Head of caudate nucleus (tissue), 42 donors: ENCODE measurements at regions not wholly inside any gene's neighbourhood (a gene's known extent, or its start where the extent isn't known, plus 50 kb on each side); places are given as distances from the start of the nearest gene placed in this dataset.

ENCODE experiments used
- DNase-seq, 42 donors: peaks; one replicate each; pipeline versions ENCODE4 v3.0.0 to v3.0.0-alpha.2; 2020 to 2021; ENCODE audit warnings: mixed read lengths in 7 of 42
- intact Hi-C: fragments of 100-400 bp; cut with DNase I; formaldehyde crosslinking; loops from one replicate; pipeline ENCODE4 v1.15.0; 2022

DNA sequence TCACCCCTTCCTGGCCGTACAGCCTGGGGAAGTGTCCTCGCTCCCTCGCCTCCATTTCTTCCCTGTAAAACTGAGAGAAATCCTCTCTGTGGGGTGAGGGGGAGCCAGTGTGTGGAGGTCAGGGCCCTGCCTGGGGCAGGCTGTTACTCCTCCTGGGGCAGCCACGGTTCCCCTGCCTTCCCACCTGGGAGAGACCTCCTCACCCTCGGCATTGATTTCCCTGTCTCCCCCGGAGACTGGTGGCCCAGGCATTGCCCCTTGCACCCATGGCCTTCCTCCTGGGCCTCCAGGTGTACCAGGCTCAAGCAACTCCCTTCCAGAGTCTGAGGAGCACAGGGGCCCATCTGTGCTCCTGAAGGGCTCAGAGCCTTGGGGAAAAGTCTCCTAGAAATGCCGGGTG, 75.6 kb upstream of the RNU6ATAC start:
- no peak for DNase-seq
- intact Hi-C loops = no loop called here

DNA sequence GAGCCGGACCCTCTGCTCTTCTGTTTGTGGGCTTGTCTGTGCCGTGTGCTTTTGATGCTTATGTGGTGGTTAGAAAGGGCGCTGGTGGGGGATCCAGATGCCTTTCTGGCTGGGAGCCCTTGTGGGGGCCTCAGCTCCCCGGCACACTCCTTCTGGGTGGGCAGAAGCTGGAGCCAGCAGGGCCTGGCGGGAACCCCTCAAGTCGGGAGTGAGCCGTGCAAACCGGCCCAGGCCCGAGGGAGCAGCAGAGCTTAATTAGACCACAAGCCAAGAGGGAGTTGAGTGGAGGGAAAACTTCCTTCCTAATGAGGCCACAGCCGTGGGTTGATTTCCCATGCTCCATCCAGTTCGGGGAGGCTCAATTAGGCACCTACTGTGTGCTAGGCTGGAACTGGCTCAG, 76.0 kb upstream of the RNU6ATAC start:
- DNase-seq = no peak

DNA sequence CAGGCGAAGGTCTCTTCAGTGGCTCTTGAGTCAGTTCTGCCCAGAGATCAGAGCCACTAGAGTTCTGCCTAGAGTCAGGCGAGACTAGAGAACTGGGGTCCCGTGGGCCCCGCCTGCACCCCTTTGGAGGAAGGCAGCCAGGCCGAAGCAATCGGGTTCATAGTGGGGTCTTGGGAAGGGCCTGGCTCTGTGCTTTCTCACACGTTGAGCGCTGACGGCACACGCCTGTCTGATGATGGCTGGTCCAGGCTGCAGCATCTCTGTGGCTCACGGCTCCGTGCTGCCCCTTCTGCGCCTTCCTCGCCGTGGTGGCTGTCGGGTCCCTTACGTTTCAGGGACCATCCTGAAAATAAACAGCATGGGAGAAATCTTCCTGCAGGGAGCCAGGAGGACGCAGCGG, 78.3 kb upstream of the RNU6ATAC start:
- intact Hi-C loops = no loop called here
- no peak for DNase-seq

More for the DNA sequence above, 76.0 kb upstream of the RNU6ATAC start:
- intact Hi-C loops = no loop called here

DNA sequence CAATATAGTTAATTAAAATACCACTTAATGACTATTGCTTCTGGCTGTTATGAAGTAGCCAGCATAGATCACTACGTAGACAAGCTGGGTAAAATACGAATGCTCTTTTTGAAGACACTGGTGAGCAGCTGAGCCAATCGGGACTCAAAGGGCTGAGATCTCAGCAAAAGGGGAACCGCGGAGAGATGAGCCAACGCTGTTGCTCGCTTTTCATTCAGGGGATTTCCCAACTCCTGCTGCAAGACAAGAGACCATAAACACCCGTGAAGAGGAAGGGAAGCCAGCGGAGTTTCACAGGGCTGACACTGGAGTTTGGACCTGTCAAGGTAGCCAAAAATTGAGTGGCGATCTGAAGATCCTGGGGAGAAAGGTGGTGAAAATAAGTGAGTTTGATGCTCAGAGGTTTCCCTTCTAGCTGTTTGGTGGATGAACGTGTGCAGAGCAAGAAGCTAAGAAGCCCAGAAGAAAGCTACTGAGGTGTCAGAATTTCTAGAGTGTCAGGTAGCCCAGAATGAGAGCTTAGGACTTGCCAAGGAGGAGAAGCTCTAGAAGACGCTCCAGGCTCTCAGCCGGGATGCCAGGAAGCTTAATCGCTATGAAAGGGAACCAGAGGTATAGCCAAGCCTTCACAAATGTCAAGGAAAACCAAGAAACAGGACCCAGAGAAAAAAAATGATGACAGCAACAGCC, 79.6 kb upstream of the RNU6ATAC start:
- peak in 24 of 42 donors; percentile 19 to 65 (median 37) for DNase-seq
- intact Hi-C loops = no loop called here

DNA sequence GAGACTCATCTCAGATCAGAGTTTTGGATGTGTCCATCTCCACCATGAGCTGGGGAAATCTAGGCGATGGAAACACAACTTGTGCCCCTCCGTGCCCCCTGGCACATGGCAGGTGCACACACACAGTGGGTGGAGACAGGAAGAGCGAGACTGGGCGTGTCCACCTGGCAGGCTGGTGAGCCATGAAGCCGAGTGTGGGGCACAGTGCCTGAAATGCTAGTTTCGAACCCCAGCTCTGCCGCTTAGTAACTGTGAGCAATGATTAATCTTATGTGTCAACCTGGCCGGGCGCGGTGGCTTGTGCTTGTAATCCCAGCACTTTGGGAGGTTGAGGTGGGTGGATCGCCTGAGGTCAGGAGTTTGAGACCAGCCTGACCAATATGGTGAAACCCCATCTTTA, 80.8 kb upstream of the RNU6ATAC start:
- DNase-seq = no peak
- intact Hi-C loops = no loop called here

DNA sequence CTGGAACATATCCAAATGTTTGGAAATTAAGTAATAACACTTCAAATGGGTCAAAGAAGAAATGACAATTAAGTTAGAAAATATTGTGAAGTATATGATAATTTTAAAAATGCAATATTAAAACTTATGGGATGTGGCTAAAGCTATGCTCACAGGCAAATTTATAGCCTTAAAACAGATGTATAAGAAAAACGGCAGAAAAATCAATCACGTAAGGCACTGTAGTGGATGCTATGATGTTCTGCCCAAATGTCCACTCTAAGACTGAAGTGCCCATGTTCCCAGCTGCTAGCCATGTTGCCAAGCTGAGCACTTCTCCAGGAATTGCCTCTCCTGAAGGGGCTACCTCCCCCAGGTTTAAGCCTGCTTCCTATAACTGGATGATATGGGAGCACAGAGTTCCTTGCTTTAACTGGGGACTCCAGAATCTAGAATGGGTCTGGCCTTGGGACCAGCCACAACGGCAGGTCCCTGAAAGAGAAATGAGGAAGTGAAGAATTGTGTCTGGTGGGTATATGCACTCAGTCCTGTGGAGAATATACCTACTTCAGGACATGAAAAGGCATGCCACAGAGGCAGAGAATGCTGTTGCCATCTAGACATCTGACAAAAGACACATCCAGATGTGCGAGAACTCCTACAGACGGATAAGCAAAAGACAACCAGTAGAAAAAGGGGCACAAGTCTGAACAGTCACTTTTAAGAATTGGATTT, 78.2 kb upstream of the RXRA start:
- DNase-seq = no peak
- intact Hi-C loops = no loop called here

DNA sequence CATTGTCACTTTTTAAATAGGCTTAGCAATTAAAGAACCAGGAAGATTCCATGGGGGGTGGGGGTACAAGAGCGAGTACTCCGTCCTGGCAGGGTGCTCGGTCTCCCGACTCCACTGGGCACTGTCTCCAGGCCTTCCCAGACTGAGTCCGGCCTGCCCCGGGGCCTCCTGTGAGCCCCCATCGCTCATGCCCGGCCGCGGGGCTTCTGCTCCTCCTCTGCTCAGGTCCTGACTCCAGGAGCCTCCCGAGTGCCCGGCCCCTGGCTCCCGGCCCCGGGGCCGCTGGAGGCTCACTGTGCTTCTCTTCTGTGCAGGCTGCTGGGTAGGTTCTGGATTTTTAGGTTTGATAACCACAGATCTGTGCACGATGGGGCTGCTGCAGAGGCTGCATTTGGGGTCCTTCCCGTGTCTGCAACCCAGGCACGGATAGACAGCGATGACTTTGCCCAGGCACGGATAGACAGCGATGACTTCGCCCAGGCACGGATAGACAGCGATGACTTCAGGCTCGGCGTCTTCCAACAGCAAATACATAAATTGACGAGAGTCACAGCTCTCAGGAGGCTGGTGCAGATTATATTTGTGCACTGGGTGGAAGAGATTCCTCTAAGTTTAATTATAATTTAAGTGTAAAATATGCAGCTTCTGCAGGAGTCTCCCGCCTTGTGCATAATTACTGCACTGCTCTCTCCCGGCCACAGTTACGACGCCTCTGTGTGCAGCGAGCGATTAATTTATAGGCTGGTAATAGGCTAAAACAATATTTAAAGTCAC, 74.8 kb upstream of the RXRA start:
- peak in 4 of 42 donors; percentile 6 to 42 (median 24) for DNase-seq
- intact Hi-C loops = no loop called here

DNA sequence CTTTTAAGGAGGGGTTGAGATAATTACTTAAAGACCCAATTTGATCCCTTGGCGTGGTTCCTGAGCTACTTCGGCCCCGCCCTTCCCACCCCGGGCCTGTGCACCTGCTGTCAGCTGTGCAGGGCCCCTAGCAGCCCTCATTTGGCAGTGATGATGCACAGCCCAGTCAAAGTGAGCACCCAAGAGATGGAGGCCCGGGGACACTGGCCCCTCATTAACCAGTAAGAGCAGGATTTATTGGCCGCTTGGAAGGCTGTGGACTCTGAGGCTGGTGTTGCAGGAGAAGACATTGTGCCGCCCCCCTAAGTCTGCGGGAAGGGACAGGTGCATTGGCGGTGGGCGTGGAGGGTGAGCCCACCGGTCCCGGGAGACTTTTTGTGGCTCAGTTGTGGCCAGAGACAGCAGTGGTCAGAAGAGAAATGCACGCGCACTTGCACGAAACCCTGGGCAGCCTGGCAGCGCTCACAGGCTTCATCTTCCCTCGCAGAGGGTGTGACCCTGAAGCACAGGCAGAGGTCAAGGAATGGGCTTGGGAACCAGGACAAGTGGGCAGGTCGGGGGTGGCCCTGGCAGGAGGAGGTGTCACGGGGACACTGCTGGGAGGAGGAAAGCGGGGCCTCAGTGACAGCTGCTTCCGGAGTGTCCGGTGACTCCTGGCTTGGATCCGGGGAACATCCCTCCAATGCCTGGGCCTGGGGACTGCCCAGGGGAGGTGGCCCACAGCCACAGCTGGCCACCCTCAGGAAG, 74.0 kb upstream of the RXRA start:
- intact Hi-C loops = no loop called here
- no peak for DNase-seq

DNA sequence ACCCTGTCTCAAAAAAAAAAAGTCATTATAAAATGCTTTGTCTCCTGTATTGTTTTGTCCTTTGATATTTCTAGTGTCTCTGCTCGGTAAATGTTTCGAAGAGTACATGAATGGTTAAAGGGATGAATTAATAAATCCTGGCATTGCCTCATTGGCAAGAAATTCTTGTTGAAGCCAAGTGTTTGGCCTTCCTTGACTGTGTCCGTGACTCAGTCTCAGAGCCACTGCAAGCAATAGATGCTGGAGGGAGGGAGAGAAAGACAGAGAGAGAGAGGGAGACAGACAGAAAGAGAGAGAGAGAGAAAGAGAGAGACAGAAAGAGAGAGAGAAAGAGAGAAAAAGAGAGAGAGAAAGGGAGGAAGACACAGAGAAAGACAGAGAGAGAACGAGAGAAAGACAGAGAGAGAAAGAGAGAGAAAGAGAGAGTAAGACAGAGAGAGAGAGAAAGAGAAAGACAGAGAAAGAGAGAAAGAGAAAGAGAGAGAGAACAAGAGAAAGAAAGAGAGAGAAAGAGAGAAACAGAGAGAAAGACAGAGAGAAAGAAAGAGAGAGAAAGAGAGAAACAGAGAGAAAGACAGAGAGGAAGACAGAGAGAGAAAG, 72.5 kb upstream of the RXRA start:
- intact Hi-C loops = no loop called here
- DNase-seq = no peak

DNA sequence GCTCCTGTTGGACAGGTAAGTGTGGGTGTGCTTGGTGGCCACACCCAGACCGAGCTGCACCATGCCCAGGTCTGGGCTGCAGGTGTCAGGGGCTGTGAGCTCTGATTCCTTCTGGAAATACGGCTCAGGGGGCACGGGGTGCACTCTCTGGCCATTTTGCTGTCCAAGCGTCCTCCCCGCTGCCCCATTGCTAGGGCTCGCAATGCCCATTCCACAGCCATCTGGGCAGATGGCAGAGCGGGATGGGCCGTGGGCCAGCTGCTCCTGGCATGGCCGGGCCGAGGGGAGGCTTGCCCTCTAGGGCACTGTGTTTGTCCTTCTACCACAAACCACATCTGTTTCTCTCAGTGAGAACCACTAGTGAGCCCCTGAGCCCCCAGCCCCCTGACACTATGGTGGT, 67.9 kb upstream of the RXRA start:
- intact Hi-C loops = no loop called here
- peak in 9 of 42 donors; percentile 10 to 46 (median 31) for DNase-seq

DNA sequence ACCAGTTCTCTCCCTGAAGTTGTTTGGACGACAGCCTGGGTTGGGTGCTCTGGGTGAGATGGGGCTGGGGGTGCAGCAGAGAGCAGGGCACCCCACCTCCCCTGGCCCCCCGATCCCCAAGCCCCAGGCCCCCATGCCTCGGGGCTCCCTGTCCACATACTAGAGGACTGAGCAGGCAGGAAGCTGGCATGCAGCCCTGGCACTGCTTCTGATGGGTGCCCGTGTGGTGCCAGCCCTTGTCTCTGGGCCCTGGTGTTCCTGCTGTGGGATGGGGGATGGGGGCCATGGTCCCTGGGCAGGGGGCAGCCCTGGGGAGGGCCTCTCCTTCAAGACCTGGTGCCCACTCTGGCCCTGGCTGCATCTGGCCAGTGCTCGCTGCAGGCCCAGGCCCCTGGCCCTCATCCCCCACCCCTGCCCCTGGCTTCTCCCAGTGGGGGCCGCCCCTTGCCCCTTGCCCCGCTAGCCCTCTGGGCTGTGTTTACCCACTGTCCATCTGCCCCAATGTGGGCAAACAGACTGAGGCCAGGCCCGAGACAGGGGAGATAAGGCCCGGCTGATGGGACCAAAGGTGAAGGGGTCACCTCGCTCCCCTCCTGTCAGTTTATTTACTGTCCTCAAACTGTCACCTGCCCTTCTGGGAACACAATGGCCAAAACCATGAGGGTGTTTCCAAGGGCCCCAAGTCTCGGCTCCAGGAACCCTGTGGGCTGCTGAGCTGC, 67.3 kb upstream of the RXRA start:
- intact Hi-C loops = no loop called here
- peak in 22 of 42 donors; percentile 20 to 63 (median 35) for DNase-seq

DNA sequence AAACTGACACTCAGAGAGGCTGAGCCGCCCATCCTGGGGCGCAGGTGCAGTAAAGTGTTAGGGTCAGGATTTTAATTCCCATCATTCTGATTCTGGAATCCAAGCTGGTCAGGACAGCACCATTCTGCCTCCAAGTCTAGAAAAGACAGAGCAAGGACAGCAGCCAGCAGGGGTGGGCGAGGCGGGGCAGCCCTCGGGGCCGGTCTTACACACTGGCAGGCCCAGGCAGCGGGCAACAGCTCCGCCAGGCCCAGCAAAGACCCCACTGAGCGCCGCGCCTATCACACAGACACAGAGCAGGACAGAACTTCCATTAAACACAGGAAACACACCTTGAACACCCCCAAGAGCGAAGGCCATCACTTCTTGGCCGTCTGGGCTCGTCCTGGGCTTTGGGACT, 66.5 kb upstream of the RXRA start:
- intact Hi-C loops = no loop called here
- DNase-seq = no peak

DNA sequence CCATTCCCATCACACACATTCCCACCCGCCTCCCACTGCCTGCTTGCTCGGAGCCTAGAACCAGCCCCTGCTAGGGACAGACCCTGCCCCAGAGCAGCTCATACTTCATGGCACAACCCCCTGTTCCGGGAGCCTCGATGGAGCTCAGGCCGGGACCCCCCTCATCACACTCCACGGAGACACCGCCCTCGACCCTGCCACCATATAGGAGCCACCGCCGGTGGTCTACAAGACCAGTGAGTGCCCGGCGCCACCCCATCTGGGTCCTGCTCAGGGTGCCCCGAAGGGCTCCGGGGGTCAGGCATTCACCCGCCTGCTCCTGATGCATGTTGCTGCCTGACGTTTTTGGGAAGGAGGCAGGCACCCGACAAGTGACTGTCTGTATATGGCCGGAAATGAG, 65.5 kb upstream of the RXRA start:
- intact Hi-C loops = no loop called here
- DNase-seq = no peak

DNA sequence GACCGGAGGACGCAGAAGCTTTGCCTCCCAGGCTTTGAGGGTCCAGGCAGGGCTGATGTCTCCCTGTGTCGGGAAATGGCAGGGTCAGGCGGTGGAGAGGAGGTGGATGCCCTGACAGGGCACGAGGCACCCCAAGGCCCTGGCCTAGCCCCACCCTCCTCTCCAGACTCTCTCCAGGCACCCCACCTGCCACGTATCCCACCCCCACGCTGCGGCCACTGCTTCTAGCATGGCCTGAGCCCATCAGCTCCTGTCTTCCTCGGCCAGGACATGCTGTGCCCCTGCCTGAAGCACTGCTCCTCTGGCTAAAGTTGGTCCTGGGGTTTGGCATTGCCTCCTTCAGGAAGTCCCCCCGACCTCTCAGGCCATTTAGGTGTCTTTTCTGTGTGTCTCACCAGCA, 64.2 kb upstream of the RXRA start:
- no peak for DNase-seq
- intact Hi-C loops = no loop called here

DNA sequence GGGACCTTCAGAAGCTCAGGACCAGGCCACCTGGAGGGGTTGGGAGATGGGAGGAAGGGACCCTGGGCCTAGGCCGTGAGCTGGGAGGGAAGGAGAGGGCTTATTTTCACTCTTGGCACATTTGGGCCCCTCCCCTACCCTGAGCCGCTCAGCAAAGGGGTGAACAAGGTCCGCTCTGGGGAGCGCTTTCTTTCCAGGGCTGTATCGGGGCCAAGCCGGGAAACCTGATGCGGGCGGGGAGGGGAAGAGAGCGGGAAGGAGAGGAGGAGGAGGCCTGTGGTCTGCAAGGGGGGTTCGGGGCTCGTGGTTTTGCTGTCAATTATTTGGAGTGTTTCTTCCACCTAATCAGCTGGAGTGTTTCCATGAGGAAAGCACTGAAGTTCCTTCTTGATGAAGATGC, 62.7 kb upstream of the RXRA start:
- no peak for DNase-seq
- intact Hi-C loops = no loop called here

DNA sequence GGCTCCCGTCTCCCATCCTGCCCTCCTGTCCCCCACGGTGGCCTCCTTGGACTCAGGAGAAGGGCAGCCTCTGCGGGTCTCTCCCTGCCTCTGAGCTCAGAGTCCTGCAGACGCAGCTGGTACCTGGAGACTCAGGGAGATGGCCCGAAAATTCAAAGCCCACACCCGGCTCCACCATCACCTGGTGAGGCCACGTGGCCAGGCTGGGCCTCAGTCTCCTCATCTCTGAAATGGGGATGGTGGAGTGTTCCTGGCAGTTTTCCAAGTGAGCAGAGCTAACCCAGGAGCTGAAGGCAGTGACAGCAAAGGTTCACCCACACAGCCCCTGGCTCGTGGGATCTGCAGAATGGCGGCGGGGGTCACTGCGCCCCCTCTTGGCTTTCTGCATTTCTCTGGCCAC, 62.1 kb upstream of the RXRA start:
- DNase-seq = no peak

DNA sequence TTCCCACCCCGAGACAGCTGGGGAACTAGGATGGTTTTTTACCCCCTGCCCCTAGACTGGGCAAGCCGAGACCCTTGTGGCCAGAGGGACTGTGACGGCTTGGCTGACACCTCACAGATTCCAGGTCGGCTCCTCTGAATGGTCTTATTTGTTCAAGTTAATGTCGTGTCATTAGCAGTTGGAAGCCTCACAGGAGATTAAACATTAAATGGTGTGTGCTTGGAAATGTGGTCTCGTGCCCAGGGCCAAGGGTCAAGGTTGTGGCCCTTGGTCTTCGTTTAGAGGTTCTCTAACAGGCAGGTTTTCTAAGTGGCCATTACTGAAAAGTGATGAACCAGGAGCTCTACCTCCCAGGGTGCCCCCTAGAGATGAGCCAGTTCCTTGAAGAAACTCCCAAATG, 61.2 kb upstream of the RXRA start:
- intact Hi-C loops = no loop called here
- no peak for DNase-seq

More for the DNA sequence above, 62.1 kb upstream of the RXRA start:
- intact Hi-C loops = no loop called here

DNA sequence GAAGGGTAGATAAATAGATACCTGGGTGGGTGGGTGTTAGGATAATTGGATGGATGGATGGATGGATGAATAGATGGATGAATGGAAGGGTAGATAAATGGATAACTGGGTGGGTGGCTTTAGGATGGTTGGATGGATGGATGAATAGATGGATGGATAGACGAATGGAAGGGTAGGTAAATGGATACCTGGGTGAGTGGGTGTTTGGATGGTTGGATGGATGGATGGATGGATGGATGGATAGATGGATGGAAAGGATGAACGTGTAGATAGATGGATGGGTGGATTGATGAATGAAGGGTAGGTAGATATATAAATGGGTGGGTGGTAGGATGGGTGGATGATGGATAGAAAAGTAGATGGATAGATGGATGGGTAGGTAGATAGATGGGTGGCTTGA, 59.8 kb upstream of the RXRA start:
- intact Hi-C loops = no loop called here
- no peak for DNase-seq
